ENCODE measurements at regions not wholly inside any gene's neighbourhood (a gene's known extent, or its start where the extent isn't known, plus 50 kb on each side); places are given as distances from the start of the nearest gene placed in this dataset.

GRCh38 chr9:135328485-135329417, 150.8 kb upstream of the PPP1R26 start:
- TF ChIP-seq POLR2A (IDR thresholded peaks at IDR 0.05) (no peak), CTCF (IDR thresholded peaks at IDR 0.05) (no peak)
